Nucleus accumbens (tissue), 56 donors: ENCODE measurements at regions not wholly inside any gene's neighbourhood (a gene's known extent, or its start where the extent isn't known, plus 50 kb on each side); places are given as distances from the start of the nearest gene placed in this dataset.
"Not testable (repeated sequence)": the region's sequence is repeated elsewhere in the genome, so short reads cannot be mapped to it uniquely, and the experiment has no call there.

Experiments
- DNase-seq, 56 donors: peaks; one replicate each; lab custom pipeline; 2025; lab: John Stamatoyannopoulos, UW

DNA sequence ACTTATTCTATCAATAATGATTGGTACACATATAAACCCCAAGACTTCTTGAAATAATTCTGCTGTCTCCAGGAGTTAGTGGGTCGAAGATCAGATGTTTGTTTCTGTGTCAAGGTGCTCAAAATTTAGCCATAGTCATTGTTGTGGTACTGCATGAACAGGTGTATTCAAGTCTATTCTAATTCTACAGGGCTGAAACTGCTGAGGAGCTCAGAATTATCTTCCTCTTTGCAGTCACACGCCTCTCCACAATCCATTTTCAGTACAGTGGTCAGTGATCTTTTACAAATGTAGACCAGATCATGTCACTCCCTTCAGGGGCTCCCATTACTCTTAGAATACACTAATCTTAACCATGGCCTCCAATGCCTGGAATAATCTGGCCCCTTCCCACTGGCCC, 527.5 kb downstream of the NTRK3 start:
- DNase-seq, result no peak

DNA sequence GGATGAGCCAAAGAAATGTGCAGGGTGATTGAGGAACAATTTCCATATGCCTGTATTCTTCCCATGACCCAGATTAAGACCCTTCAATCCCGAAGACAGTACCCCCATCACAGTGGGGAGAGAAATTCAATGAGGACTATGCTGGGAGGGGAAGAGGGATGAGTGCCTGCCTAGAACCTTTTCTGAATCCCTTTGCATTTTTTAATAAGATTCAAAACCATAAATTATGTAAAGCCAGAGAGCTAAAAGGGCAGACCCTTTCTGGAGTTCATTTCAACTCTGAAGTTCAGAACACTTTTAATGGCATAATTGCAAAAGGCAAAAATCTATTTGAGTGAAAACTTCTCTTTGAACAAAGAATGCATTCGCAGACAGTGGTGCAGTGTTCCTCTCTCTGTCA, 529.5 kb downstream of the NTRK3 start:
- no peak for DNase-seq

DNA sequence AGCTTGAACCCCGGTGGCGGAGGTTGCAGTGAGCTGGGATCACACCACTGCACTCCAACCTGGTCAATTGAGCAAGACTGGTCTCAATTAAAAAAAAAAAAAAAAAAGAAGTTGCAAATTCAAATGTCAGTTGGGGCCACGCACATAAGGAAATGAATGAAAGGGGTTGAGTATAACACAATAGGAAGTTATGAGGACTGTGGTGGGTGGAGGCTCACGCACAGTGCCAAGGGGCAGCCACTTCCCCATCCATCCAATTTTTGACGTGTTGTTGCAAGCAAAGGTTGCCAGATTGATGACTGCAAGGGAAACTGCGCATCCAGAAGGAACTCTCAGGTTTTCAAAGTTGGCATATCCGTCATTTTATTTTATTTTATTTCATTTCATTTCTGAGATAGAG, 532.2 kb downstream of the NTRK3 start:
- DNase-seq, result no peak

DNA sequence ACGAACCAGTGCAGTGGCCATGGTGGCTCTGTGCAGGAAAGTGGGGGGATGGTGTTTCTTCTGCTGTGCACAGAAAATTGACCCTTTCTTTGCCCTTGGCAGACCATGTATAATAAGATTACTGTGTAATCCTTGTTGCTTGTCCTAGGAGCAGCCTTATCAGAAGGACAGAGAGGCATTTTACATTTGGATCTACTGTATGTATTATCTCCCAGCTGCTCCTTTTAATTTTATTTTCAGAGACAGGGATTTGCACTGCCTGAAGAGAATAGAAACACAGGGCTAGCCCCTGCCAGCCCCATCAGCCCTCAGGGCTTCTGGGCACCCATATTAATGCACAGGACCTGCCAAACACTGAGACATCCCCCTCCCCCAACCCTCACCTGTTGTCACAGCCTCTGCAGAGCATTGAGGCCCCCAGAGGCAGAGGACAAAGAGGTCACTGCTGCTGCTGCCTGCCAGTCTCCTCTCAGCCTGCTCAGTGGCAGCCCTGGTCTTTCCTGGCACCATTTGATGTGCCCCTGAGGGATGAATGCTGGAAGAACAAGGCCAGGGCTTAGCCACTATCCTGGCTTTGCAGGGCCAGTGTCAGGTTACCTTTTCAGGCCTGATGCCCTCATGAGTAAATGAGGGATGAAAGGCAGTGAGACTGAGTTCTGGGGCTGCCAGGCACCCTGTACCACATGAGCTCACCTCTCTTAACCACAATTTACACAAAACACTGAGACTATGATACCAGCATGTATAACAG, 533.4 kb downstream of the NTRK3 start:
- DNase-seq, result no peak

DNA sequence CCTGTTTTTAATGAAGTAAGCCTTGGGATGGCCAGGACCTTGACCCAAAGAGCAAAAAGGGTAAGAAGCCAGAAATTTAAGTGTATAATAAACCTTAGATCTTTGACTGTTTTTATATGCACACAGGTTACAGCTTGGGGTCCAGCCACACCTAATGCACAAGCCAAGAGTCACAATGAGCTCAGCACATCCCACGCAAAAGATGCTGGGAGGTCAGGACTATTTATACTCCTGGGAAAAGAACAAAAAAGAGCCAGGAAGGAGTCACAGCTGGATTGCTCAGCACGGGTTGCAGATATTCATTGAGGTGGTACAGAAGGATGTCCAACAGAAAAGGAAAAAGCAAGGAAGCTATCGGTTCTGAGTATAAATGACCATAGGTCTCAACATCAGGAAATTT, 536.3 kb downstream of the NTRK3 start:
- DNase-seq, result no peak

DNA sequence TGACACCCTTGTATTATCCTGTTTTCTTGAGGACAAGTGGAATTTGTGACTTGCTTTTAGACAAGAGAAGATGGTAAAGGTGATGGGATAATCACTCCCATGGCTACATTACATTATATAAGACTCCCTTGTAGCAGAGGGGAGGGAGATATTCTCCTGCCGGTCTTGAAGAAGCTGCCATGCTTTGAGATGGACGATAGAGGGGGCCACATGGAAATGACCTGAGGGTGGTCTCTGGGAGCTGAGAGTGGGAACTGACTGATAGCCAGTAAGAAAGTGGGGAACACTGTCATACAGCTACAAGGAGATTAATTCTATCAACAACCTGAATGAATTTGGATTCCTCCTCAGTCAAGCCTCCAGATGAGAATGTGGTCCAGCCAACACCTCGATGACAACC, 540.1 kb downstream of the NTRK3 start:
- no peak for DNase-seq

DNA sequence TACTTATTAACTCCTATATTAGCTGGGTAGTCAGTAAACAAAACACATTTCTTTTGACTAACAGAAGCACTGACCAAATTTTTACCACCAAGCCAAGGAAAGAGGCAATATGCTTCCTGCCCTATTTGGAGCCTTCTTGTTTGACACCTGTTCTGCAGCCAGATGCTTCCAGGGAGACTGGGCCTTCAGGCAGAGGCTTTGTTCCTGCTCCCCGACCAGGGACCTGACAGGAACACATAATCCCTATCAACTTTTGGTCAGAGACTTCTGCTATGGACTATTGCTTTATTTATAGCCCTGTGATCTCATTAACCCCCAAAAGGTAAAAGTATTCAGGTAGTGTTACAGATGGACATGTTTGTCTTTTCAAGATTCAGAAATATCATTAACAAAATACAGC, 541.3 kb downstream of the NTRK3 start:
- no peak for DNase-seq

DNA sequence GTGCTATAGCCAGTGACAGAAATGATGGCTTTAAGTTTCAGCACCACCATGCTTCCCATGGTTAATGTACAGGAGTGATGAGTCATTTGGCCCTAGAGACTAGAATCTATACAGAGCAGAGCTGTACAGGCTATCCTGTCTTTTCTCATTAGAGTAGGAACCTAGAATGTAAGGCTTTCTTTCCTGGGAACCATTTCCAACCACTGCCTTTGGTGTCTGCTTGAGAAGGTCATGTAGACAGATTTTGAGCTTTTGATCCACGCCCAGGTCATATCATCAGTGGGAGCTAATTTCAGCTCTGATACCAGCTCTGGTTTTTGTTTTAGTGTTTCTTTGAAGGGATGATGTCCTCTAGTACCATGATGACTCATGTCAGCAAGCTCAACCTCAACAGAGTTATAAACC, 543.1 kb downstream of the NTRK3 start:
- DNase-seq, result no peak

DNA sequence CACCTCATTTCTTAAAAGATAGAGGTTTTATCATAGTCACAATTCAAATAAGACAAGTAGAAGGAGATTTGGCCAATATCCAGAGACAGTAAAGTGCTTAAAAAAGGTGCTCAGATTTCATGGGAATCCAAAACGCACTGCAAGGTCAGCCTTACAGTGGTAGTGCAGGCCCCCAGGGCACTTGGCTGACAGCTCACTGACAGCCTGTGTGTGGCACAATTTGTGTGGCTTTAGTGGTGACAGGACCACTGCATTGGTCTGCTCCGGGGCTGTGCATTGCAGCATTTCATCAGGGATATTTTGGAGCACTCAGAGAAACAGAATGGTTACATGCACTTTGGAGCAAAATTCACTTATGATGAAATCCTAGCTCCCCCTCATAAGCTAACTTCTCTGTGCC, 544.3 kb downstream of the NTRK3 start:
- DNase-seq, result no peak

DNA sequence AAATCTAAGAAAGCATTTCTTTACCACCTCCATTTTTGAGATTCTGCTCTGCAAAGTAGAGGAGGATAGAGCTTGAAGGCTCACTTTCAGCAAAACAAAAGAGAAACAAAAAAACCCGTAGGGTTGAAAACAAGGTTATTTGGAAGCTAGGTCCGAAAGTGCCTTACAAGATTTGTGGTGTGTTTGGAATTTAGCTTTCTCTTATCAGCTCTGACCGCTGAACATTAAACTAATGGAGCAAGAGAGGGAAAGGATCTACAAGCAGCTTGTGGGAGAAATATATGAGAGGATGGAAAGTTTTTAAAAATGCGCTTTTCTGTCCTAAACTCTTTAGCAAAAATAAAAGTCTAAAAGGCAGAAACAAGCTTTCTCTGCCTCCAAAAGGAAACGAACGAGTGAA, 545.5 kb downstream of the NTRK3 start:
- no peak for DNase-seq

DNA sequence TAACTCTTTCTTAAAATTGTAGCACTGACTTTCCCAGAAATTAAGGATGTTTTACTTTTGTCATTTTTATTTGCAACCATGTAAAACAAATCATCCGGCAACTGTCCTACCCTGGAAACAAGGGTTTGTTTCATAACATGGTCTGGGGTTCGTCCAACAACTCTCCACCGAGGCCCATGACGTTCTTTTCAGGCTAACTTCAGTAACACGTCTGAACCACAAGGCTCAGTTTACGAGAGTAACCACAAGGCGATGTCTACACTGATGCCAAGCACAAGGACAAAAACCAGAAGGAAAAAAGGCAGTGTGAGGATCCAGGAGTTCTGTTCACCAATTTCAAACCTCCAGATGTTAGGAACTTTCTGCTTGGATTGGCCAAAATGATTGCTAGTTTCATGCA, 546.1 kb downstream of the NTRK3 start:
- no peak for DNase-seq

DNA sequence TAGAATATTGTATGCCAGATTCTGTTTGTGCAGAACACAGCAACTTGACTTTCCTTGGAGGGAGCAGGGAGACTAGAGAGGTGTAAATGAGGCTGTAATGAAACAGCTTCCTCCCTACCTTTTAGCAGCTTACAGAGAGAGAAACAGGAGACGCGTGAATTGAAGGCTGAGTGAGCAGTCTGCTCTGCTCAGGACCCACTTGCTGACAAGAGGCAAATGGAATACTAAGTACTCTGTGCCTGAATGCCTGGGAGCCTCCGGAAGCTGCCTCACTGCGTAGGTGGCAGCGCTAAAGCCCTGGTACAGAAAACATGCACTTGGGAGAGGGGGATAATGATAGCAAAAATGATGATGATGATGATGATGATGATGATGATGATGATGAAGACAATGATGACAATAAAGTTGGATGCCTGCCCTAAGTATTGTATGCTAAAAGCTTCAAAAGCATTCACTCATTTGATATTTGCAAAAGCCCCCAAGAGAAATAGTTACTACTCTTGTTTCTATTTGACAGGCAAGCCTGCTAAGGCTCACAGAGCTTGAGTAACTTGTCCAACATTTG, 548.9 kb downstream of the NTRK3 start:
- peak in 23 of 56 donors; percentile 1 to 49 (median 11) for DNase-seq

DNA sequence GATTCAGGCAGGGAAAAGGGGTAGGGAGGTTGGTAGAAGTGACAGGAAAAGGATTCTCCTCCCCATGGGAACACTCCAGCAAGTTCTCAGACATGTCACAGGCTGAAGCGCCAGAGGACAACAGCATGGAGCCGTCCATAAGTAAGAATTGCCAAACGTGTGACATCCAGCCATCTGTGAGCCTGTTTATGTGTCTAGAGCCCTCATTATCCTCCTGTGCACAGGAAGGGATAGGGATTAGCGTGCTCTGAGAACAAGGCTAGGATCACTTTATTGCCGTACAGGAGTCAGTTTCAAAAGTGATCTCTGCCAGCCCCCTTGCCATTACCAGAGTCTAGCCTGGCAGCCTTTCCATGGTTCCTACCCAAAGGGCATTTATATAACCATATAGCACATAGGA, 549.5 kb downstream of the NTRK3 start:
- peak in 1 of 56 donors; percentile 3 for DNase-seq

DNA sequence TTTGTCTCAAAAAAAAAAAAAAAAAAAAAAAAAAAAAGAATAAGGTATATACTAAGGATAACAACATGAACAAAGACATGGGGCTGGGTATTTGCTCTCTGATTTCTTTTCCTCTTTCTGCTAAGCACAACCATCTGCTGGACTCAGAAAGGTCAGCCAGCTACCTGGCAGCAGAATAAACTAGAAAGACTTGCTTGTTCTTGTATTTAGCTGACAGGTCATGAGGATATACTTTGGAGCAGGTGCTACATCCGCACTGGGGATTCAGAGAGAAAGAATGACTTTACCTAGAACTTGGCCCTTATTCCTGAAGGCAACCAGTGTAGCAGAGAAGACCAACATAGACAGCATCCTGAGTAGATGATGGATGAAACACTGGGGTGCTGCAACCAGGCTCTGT, 550.5 kb downstream of the NTRK3 start:
- no peak for DNase-seq

DNA sequence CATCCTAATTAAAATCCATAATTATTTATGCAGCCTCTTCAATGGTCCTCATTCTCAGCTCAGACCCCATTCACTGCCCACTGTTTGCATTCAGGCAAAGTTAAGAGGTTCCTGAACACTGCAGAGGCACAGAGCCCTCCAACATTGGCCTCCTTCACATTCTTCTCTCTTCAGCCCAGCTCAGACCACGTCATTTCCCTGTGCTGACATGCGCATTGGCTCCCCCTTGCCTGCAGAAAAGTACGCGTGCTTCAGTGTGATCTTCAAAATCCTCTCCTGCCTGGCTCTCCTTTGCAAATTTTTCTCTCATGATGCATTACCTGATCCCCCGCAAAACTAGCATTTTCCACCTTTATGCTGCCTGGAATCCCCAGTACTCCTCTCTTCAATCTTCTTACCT, 552.3 kb downstream of the NTRK3 start:
- no peak for DNase-seq

DNA sequence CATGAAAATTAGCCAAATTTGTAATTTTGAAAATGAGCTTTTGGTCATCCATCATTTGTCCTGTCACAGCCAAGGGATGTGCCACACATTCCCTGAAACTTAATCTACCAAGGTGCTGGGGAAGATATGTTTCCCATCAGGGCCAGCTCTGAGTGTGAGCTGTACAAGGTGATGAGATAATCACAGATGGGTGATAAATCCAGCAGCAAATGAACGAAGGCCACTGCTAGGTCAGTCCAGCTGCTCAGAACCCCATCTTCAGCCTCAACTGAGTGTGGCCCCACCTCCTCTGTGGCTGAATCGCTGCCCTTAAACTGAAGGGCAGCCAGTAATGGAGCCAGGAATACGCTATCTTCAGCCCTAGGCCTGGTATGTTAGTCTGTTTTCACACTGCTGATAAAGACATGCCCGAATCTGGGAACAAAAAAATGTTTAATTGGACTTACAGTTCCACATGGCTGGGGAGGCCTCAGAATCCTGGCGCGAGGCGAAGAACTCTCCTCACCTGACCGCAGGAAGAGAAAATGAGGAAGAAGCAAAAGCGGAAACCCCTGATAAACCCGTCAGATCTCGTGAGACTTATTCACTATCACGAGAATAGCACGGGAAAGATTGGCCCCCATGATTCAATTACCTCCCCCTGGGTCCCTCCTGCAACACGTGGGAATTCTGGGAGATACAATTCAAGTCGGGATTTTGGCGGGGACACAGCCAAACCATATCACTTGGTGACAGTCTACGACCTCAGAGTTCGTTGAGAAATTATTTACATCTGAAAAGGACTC, 553.0 kb downstream of the NTRK3 start:
- DNase-seq, result no peak

DNA sequence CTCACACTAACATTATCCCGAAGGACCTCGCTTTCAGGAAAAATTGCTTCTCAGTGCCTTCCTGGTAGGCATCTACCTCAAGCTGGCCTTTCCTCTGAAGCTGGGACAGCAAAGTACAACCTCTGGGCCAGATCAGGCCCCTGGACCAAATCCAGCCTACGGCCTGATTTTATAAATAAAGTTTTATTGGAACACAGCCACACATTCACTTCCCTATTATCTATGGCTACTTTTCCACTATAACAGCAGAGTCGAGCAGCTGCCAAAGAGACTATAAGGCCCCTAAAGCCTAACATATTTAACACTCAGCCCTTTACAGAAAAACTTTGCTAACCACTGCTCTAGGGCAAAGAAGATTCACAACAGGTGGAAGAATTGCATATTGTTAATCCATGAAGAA, 554.3 kb downstream of the NTRK3 start:
- no peak for DNase-seq

DNA sequence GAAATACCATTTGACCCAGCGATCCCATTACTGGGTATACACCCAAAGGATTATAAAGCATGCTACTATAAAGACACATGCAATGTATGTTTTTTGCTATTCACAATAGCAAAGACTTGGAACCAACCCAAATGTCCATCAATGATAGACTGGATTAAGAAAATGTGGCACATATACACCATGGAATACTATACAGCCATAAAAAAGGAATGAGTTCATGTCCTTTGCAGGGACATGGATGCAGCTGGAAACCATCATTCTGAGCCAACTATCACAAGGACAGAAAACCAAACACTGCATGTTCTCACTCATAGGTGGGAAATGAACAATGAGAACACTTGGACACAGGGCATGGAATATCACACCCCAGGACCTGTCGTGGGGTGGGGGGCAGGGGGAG, 558.1 kb downstream of the NTRK3 start:
- not testable (repeated sequence) for DNase-seq

DNA sequence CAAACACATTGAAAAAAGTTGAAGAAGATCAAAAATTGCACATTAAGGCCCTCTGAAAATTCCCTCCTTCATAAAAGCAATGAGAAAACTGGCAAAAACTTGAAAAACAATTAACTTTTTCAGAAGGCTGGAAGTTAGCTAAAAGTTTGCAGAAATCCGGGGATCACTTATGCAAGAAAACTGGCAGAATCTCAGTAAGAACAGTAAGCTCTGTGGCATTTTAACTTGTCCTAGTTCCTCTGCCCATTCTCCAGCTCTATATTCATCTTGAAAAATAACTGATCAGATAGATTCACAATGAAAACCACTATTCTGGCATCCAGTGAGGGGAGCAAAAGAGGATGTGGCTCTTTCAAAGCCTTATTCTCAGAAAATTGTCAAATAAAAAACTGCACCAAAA, 566.8 kb downstream of the NTRK3 start:
- no peak for DNase-seq

DNA sequence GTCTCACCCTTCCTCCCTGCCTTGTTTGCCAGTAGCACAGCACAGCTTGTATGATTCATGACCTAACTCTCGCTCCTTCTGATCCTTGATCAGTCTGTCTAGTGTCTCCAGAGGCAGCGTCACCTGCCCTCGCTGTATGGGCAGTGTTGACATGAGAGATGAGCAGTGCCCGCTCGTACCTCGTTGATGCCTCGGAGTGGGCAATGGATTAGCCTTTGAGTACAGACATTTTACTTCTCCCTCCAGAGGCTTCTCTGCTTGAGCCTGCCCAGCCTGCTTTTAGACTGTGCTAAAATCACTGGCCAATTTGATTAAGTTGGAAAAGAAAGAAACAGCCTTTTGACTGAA, 569.0 kb downstream of the NTRK3 start:
- no peak for DNase-seq

DNA sequence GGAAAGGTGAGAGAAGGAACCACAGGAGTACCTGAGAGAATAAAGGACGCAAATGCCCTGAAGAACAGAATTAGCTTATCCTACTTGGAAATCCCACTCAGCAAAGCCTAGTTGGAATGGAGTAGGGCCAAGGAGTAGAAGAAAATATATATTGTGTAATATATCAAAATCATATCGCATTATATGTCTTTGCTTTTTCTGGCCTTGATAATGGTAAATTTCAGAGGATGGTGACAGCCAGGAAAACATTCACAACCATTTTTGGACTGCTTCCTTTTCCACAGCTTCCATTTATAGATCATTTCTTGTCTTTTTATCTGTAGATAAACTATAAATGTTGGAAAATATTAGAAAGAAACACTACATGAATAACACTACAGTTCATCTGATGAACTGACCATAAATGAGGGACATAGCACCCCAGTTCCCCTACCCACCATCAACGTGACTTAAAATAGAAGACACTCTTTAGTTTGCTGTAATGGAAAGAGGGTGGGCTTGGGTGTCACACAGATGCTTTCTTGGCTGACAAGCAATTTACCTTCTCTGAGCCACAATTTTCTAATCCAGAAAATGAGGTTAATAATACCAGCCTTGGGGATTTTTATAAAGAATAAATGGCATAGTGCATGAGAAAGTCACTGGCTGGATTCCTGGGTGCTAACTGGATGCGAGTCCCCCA, 569.6 kb downstream of the NTRK3 start:
- no peak for DNase-seq
